ENCODE measurements at regions not wholly inside any gene's neighbourhood (a gene's known extent, or its start where the extent isn't known, plus 50 kb on each side); places are given as distances from the start of the nearest gene placed in this dataset.

DNA sequence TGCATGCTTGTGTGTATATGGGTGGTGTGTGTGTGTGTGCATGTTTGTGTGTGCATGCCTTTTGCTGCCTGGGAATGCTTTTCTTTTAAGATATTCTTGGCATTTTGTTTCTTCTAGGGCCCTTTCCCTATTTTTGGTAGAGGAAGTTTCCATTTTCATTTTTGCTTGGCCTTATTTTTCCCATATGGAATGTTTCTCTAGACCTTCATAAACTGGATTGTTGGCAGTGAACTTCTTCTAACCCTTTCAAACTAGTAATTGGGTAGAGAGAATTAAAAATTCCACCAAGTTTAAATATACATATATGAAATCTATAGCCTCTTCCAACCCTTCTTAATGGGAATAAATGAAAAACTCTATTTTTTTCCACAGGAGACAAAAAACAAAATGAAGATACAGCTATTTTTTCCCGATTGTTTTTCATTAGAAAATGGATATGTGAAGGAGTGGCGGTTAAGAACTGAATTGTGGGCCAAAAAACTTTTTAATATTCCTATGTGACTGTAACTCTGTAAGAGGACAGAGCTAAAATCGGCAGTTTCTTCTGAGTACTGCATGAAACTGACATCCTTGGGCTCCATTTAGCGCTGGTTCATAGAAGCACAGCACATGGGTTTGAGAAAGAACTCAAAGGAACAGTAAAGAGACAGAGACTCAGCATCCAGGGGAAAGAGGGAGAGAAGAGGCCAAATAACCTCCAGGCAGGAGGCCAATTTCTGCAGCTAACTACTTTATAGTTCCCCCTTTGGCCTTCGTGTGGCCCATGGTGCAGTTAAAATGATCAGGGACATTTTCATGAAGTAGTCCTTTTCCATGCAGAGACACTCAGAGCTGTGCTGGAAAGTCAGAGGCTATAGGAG, 102.1 kb downstream of the TMEM170B start:
- no peak overlapping the region for H3K27ac ChIP-seq
- H3K4me3 ChIP-seq: no peak overlapping the region
- H3K36me3 ChIP-seq: no peaks in the 10 kb centered on the region
- WGBS, 3 donors: 77 to 83% (median 80%) methylated on average over 5 of the region's 5 CpGs
- TF ChIP-seq EP300 (IDR thresholded peaks at IDR 0.05): no peak
- TF ChIP-seq POLR2A (IDR thresholded peaks at IDR 0.05): no peak
- no peak for TF ChIP-seq CTCF (IDR thresholded peaks at IDR 0.05)
- no peaks in the 10 kb centered on the region for H3K27me3 ChIP-seq
- no peaks in the 10 kb centered on the region for H3K9me3 ChIP-seq
- intact Hi-C loops (cut with DNase I): no loop called here
- no peak for DNase-seq
- peaks cover 4% of the 10 kb centered on the region for H3K4me1 ChIP-seq (ENCODE audit: insufficient read depth)

GRCh38 chr6:11640486-11640885, 102.9 kb downstream of the TMEM170B start:
- no peak for DNase-seq
- WGBS, 3 donors: 70 to 77% (median 76%) methylated on average over 1 of the region's 1 CpG
- intact Hi-C loops (cut with DNase I): no loop called here
- no peak overlapping the region for H3K27ac ChIP-seq
- H3K4me3 ChIP-seq: no peak overlapping the region
- TF ChIP-seq CTCF (IDR thresholded peaks at IDR 0.05): no peak
- TF ChIP-seq POLR2A (IDR thresholded peaks at IDR 0.05): no peak
- no peak for TF ChIP-seq EP300 (IDR thresholded peaks at IDR 0.05)
- H3K36me3 ChIP-seq: no peaks in the 10 kb centered on the region
- H3K27me3 ChIP-seq: no peaks in the 10 kb centered on the region
- no peaks in the 10 kb centered on the region for H3K9me3 ChIP-seq
- H3K4me1 ChIP-seq (ENCODE audit: insufficient read depth): peaks cover 4% of the 10 kb centered on the region

DNA sequence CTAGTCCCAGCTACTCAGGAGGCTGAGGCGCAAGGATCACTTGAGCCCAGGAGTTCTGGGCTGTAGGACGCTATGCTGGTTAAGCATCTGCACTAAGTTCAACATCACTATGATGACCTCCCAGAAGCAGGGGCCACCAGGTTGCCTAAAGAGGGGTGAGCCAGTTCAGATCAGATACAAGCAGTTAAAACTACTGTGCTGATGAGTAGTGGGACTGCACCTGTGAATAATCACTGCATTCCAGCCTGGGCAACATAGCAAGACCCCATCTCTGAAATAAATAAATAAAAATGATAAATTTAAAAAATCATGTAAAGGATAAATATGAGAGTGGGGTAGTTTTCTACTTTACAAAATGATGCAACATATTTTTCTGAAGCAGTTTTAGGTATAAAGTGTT, 106.5 kb downstream of the TMEM170B start:
- no peak overlapping the region for H3K27ac ChIP-seq
- 88 to 99% (median 95%) methylated on average over 2 of the region's 2 CpGs for WGBS, 3 donors
- intact Hi-C loops (cut with DNase I): no loop called here
- H3K9me3 ChIP-seq: no peaks in the 10 kb centered on the region
- no peak overlapping the region for H3K4me3 ChIP-seq
- H3K27me3 ChIP-seq: no peaks in the 10 kb centered on the region
- no peak for DNase-seq
- TF ChIP-seq EP300 (IDR thresholded peaks at IDR 0.05) (no peak), POLR2A (IDR thresholded peaks at IDR 0.05) (no peak), CTCF (IDR thresholded peaks at IDR 0.05) (no peak)
- H3K4me1 ChIP-seq (ENCODE audit: insufficient read depth): peaks cover 3% of the 10 kb centered on the region
- no peaks in the 10 kb centered on the region for H3K36me3 ChIP-seq

DNA sequence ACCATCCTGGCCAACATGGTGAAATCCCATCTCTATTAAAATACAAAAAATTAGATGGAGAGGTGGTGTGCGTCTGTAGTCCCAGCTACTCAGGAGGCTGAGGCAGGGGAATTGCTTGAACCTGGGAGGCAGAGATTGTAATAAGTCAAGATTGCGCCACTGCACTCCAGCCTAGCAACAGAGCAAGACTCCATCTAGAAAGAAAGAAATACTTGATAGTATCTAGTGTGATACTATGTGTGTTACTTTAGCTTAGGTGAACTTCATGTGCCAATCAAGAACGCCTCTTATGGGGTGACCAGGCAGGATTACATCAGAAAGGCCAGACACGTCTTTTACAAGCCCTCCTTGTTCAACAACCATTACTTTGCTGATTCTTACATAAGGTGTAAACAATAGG, 107.1 kb downstream of the TMEM170B start:
- 93 to 98% (median 94%) methylated on average over 4 of the region's 4 CpGs for WGBS, 3 donors
- intact Hi-C loops (cut with DNase I): no loop called here
- H3K4me1 ChIP-seq (ENCODE audit: insufficient read depth): peaks cover 3% of the 10 kb centered on the region

More for the DNA sequence above, 107.1 kb downstream of the TMEM170B start:
- DNase-seq: no peak
- no peak overlapping the region for H3K4me3 ChIP-seq
- no peaks in the 10 kb centered on the region for H3K36me3 ChIP-seq
- TF ChIP-seq EP300 (IDR thresholded peaks at IDR 0.05) (no peak), POLR2A (IDR thresholded peaks at IDR 0.05) (no peak), CTCF (IDR thresholded peaks at IDR 0.05) (no peak)
- no peaks in the 10 kb centered on the region for H3K27me3 ChIP-seq
- no peak overlapping the region for H3K27ac ChIP-seq
- no peaks in the 10 kb centered on the region for H3K9me3 ChIP-seq

Measured in ovary (tissue), 7 donors.